PC-3 (cell line): ENCODE measurements at regions not wholly inside any gene's neighbourhood (a gene's known extent, or its start where the extent isn't known, plus 50 kb on each side); places are given as distances from the start of the nearest gene placed in this dataset.

Experiments used
- ATAC-seq: fragments of 200-7000 bp; cut with Tn5 transposase; 2 replicates; pipeline ENCODE4 v1.9.1; 2020; ENCODE audit warnings: mild to moderate bottlenecking, moderate library complexity
- BruUV-seq: library from RNA; stranded (reverse); fragments of 400-500 nt; replicated peaks from 2 replicates; lab custom pipeline; 2021; lab: Mats Ljungman, UMichigan
- CTCF ChIA-PET: fragments of 300-600 bp; sonication (Branson Sonifier 250); formaldehyde crosslinking; loops from one replicate; lab custom pipeline; 2022; ENCODE audit warnings: antibody characterized with exemption; lab: Charles Lee
- POLR2A ChIA-PET: fragments of 300-600 bp; sonication (Branson Sonifier 250); formaldehyde crosslinking; loops from one replicate; lab custom pipeline; 2022; ENCODE audit warnings: antibody characterized with exemption; ENCODE audit not compliant: unreplicated experiment; lab: Charles Lee
- DNase-seq: peaks from one replicate; pipeline ENCODE4 v3.0.0-alpha.2; 2015
- H2AFZ ChIP-seq: fragments of 300-600 bp; sonication (generic); 2 replicates; pipeline ENCODE4 v1.6.0; 2016; ENCODE audit warnings: antibody characterized with exemption, low read length
- H3F3A ChIP-seq: fragments of 300-600 bp; sonication (generic); one replicate; pipeline ENCODE4 v1.6.0; 2017; ENCODE audit warnings: antibody characterized with exemption, low read length, control low read depth, mild to moderate bottlenecking; ENCODE audit not compliant: unreplicated experiment
- H3K27ac ChIP-seq: fragments of 300-600 bp; sonication (generic); 2 replicates; pipeline ENCODE4 v1.5.1; 2016; ENCODE audit warnings: mild to moderate bottlenecking, low read length
- H3K27me3 ChIP-seq: fragments of 300-600 bp; sonication (generic); 2 replicates; pipeline ENCODE4 v1.6.1; 2016; ENCODE audit warnings: low read length, mixed read lengths
- H3K36me3 ChIP-seq: fragments of 300-600 bp; sonication (generic); 2 replicates; pipeline ENCODE4 v1.6.1; 2016; ENCODE audit warnings: low read depth, mixed run types, low read length, mixed read lengths
- H3K4me1 ChIP-seq: fragments of 300-600 bp; sonication (generic); 2 replicates; pipeline ENCODE4 v1.5.1; 2016; ENCODE audit warnings: low read length; ENCODE audit not compliant: insufficient read depth
- H3K4me2 ChIP-seq: fragments of 300-600 bp; sonication (generic); 2 replicates; pipeline ENCODE4 v1.6.0; 2016; ENCODE audit warnings: low read length
- H3K4me3 ChIP-seq: fragments of 300-600 bp; sonication (generic); 2 replicates; pipeline ENCODE4 v1.5.1; 2016; ENCODE audit warnings: mild to moderate bottlenecking, low read length, mixed read lengths
- H3K79me2 ChIP-seq: fragments of 300-600 bp; sonication (generic); 2 replicates; pipeline ENCODE4 v1.6.1; 2017; ENCODE audit warnings: low read length, mixed read lengths
- H3K9ac ChIP-seq: fragments of 300-600 bp; sonication (generic); 2 replicates; pipeline ENCODE4 v1.6.0; 2016; ENCODE audit warnings: mild to moderate bottlenecking, low read length
- H3K9me2 ChIP-seq: fragments of 300-600 bp; sonication (generic); replicated peaks from 2 replicates; pipeline ENCODE4 v1.6.1; 2016; ENCODE audit warnings: mixed run types, low read length, mixed read lengths
- H3K9me3 ChIP-seq: fragments of 300-600 bp; sonication (generic); 2 replicates; pipeline ENCODE4 v1.6.1; 2016; ENCODE audit warnings: low read length, mixed read lengths
- H4K20me1 ChIP-seq: fragments of 300-600 bp; sonication (generic); 2 replicates; pipeline ENCODE4 v1.6.1; 2016; ENCODE audit warnings: low read length, mixed read lengths
- EZH2 ChIP-seq: fragments of 300-600 bp; sonication (generic); IDR thresholded peaks from one replicate; pipeline ENCODE4 v1.6.1; 2017; ENCODE audit warnings: antibody characterized with exemption, mild to moderate bottlenecking, low read length; ENCODE audit not compliant: unreplicated experiment
- EZH2phosphoT487 ChIP-seq: fragments of 300-600 bp; sonication (generic); IDR thresholded peaks from 2 replicates; pipeline ENCODE4 v1.6.1; 2018; ENCODE audit warnings: mild to moderate bottlenecking, antibody characterized with exemption, low read length, borderline replicate concordance
- intact Hi-C: fragments of 100-400 bp; cut with micrococcal nuclease; formaldehyde crosslinking; loops from 2 replicates; pipeline ENCODE4 v1.9.0; 2023
- TF ChIP-seq, protein P1 (sequence below): fragments of 300-600 bp; sonication (generic); conservative IDR thresholded peaks from 2 replicates; pipeline ENCODE4 v1.5.1; 2017; ENCODE audit warnings: antibody characterized with exemption, low read depth, mild to moderate bottlenecking, low read length

DNA sequence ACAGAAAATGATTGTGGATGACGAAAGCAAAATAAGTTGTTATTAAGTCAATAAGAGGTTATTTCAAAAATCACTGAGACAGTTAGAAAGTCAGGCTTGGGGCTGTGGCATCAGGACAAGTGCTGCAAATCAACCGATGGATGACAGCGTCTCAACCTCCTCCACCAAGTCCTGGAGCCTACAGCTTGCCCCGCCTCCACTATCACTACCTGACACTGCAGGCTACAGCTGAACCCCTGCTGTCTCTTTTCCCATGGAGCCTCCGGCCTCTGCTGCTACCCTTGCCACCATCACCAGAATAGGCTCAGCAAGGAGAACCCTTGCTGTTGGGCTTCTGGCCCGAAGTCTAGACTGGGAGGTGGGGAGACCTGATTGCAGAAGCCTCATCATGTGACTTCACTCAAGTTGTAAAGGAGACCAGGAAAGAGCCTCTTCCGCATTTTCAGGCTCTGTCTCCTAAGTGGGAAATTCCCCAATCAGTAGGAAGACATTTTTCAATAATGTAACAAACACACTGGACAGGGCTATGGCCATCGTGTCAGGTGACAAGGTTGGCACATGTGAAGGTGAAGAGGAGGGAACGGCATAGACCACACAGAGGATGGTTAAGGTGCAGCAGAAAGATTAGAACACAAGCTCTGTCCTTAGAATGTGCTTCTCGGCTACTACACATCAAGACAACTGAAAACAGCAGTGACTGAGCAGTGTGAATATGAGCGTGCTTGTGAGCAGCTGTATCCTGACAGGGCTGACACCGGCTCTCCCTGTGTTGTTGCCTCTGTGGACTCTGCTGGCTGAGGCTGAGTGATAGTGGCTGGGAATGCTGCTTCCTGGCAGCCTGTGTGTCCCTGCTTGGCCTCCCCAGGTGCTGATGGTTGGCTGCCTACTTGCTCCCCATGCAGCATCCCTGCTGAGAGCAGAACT is 660.7 kb downstream of the PTPRU start:
- peaks cover 65% of the 10 kb centered on the region for H3K27me3 ChIP-seq
- no peaks in the 10 kb centered on the region for H4K20me1 ChIP-seq
- no peak overlapping the region for H3K9ac ChIP-seq
- DNase-seq (no peak), ATAC-seq (no peak)
- intact Hi-C loops, result no loop called here
- H3K79me2 ChIP-seq, result no peaks in the 10 kb centered on the region
- no peak overlapping the region for H3K27ac ChIP-seq
- H3K9me3 ChIP-seq, result no peaks in the 10 kb centered on the region
- ChIA-PET CTCF (no interaction called here), POLR2A (no interaction called here)
- TF ChIP-seq EZH2phosphoT487, result no peak
- no peak for TF ChIP-seq EZH2
- TF ChIP-seq, protein P1, sequence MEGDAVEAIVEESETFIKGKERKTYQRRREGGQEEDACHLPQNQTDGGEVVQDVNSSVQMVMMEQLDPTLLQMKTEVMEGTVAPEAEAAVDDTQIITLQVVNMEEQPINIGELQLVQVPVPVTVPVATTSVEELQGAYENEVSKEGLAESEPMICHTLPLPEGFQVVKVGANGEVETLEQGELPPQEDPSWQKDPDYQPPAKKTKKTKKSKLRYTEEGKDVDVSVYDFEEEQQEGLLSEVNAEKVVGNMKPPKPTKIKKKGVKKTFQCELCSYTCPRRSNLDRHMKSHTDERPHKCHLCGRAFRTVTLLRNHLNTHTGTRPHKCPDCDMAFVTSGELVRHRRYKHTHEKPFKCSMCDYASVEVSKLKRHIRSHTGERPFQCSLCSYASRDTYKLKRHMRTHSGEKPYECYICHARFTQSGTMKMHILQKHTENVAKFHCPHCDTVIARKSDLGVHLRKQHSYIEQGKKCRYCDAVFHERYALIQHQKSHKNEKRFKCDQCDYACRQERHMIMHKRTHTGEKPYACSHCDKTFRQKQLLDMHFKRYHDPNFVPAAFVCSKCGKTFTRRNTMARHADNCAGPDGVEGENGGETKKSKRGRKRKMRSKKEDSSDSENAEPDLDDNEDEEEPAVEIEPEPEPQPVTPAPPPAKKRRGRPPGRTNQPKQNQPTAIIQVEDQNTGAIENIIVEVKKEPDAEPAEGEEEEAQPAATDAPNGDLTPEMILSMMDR, result no peak
- no peak overlapping the region for H3K4me3 ChIP-seq
- no TSS peak for BruUV-seq
- no peaks in the 10 kb centered on the region for H3K36me3 ChIP-seq
- H3K4me1 ChIP-seq, result no peaks in the 10 kb centered on the region
- H3K4me2 ChIP-seq, result no peak overlapping the region
- no peak overlapping the region for H2AFZ ChIP-seq
- H3K9me2 ChIP-seq, result no peaks in the 10 kb centered on the region
- H3F3A ChIP-seq, result no peaks in the 10 kb centered on the region

DNA sequence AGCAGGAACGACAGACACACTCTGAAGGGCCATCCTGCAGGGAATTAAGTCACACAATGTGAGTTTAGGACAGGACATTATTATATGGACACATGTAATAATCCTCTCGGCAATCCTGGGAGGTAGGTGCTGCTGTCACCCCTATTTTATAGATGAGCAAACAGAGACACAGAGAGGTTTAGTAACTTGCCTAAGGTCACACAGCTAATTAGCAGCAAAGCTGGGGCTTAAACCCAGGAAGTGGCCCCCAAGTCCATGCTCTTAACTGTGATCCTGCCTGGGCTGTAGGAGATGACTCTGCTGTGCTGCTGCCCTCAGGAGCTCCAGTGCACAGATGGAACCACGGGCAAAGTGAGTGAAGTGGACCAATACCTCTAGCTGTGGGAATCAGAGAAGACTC is 660.0 kb downstream of the PTPRU start:
- no peaks in the 10 kb centered on the region for H3K36me3 ChIP-seq
- ChIA-PET CTCF (no interaction called here), POLR2A (no interaction called here)
- no peak overlapping the region for H2AFZ ChIP-seq
- DNase-seq (no peak), ATAC-seq (no peak)
- no peak overlapping the region for H3K4me2 ChIP-seq
- H3K79me2 ChIP-seq, result no peaks in the 10 kb centered on the region
- intact Hi-C loops, result no loop called here
- H3K9ac ChIP-seq, result no peak overlapping the region
- no peaks in the 10 kb centered on the region for H3K9me2 ChIP-seq
- peaks cover 57% of the 10 kb centered on the region for H3K27me3 ChIP-seq
- no peaks in the 10 kb centered on the region for H3K9me3 ChIP-seq
- H3F3A ChIP-seq, result no peaks in the 10 kb centered on the region
- no peak overlapping the region for H3K27ac ChIP-seq
- H3K4me1 ChIP-seq, result no peaks in the 10 kb centered on the region
- no peaks in the 10 kb centered on the region for H4K20me1 ChIP-seq
- no TSS peak for BruUV-seq
- no peak overlapping the region for H3K4me3 ChIP-seq
- no peak for TF ChIP-seq EZH2phosphoT487
- TF ChIP-seq EZH2, result no peak
- TF ChIP-seq, protein P1, result no peak

DNA sequence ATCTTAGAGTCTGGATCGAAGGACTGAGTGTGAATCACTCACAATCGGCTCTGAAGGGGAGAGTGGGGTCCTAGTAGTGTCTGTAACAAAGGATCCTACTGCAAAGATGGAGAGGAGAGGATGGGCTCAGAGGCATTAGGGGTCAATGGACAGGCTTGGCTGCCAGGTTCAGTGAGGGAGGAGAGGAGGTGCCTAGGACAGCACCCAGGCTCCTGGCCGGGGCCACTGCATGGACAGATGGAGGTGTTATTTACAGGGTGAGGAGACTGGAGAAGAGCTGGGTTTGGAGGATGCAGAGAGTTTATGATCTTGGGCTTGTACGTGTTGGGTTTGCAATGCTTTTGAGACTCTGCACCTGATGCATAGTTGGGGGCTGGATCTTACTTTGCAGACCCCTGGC is 658.9 kb downstream of the PTPRU start:
- DNase-seq (no peak), ATAC-seq (no peak)
- Histone ChIP-seq H3K27ac (no peak overlapping the region), H3K4me1 (no peaks in the 10 kb centered on the region), H3K9me3 (no peaks in the 10 kb centered on the region), H3K4me2 (no peak overlapping the region), H3K4me3 (no peak overlapping the region), H3K9ac (no peak overlapping the region), H3F3A (no peaks in the 10 kb centered on the region), H4K20me1 (no peaks in the 10 kb centered on the region), H3K36me3 (no peaks in the 10 kb centered on the region), H3K79me2 (no peaks in the 10 kb centered on the region), H3K27me3 (peaks cover 49% of the 10 kb centered on the region), H3K9me2 (no peaks in the 10 kb centered on the region), H2AFZ (no peak overlapping the region)
- CTCF ChIA-PET, result no interaction called here
- no TSS peak for BruUV-seq
- TF ChIP-seq, protein P1, result no peak
- no peak for TF ChIP-seq EZH2
- no peak for TF ChIP-seq EZH2phosphoT487
- POLR2A ChIA-PET, result no interaction called here
- intact Hi-C loops, result no loop called here
